Prostate gland (tissue), 2 donors: ENCODE measurements at regions not wholly inside any gene's neighbourhood (a gene's known extent, or its start where the extent isn't known, plus 50 kb on each side); places are given as distances from the start of the nearest gene placed in this dataset.
A peak's percentile ranks its signal among the peaks of the same experiment; 100 is the strongest.

ENCODE experiments used
- CTCF ChIP-seq, 4 experiments: fragments of 200-600 bp in 2 of 4; fragments of 450-650 bp in 2 of 4; sonication (generic) in 2 of 4; IDR thresholded peaks; 1 replicate in 3 of 4; 2 replicates in 1 of 4; pipeline ENCODE4 v1.5.1; 2016 to 2019; ENCODE audit warnings: antibody characterized with exemption in 4 of 4, mild to moderate bottlenecking in 2 of 4, moderate library complexity in 2 of 4
- POLR2AphosphoS5 ChIP-seq: sonication (generic); formaldehyde crosslinking; IDR thresholded peaks from one replicate; pipeline ENCODE4 v1.6.1; 2017; ENCODE audit warnings: antibody characterized with exemption

- TF ChIP-seq CTCF (IDR thresholded peaks at IDR 0.05), result no peak
- peak; percentile 69 for TF ChIP-seq POLR2AphosphoS5
These were observed 74.2 kb upstream of the CD53 start for GRCh38 chr1:110798691-110799256.
